Activated naive CD8-positive, alpha-beta T cell treated with anti-CD3 and anti-CD28 coated beads, Interleukin-2, amount 10 ng/mL, durations not matched to agents 7 days and 5 days (primary cell): ENCODE measurements at regions not wholly inside any gene's neighbourhood (a gene's known extent, or its start where the extent isn't known, plus 50 kb on each side); places are given as distances from the start of the nearest gene placed in this dataset.

Experiments used
- ATAC-seq: fragments of 150-1000 bp; cut with Tn5 transposase; one replicate; pipeline ENCODE4 v1.10.0; 2021; ENCODE audit warnings: low read depth, moderate library complexity
- POLR2A ChIA-PET: fragments of 350-600 bp; sonication (Branson Sonifier 250); formaldehyde crosslinking; loops from one replicate; lab custom pipeline; 2021; ENCODE audit warnings: antibody characterized with exemption; lab: Charles Lee
- DNase-seq: peaks from one replicate; pipeline ENCODE4 v3.0.0; 2021
- H3K27ac Mint-ChIP-seq: one replicate; pipeline ENCODE4 v1.8.0; 2022; ENCODE audit warnings: mild to moderate bottlenecking, mixed read lengths
- H3K27me3 Mint-ChIP-seq: one replicate; pipeline ENCODE4 v1.8.0; 2022; ENCODE audit warnings: mild to moderate bottlenecking, moderate library complexity, mixed read lengths
- H3K36me3 Mint-ChIP-seq: one replicate; pipeline ENCODE4 v1.8.0; 2021; ENCODE audit warnings: mild to moderate bottlenecking, mixed read lengths
- H3K4me1 Mint-ChIP-seq: one replicate; pipeline ENCODE4 v1.8.0; 2021; ENCODE audit warnings: mixed read lengths
- H3K4me3 Mint-ChIP-seq: one replicate; pipeline ENCODE4 v1.8.0; 2022; ENCODE audit warnings: mild to moderate bottlenecking, moderate library complexity, mixed read lengths
- H3K9me3 Mint-ChIP-seq: one replicate; pipeline ENCODE4 v1.8.0; 2021; ENCODE audit warnings: mixed read lengths

DNA sequence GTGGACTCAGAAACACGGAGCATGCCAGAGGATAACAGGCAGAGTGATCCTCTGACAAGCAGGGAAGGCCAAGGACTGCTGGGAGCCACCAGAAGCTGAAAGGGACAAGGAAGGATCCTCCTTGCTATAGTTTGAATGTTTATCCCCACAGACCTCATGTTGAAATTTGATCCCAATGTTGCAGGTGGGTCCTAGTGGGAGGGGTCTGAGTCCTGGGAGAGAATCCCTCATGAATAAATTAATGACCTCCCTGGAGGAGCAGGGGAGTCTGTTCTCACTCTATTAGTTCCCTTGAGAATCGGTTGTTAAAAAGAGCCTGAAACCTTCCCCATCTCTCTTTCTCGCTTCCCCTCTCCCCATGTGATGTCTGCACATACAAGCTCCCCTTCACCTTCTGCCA lies 124.4 kb downstream of the FBXO15 start:
- Mint-ChIP-seq H3K9me3 (no peaks in the 10 kb centered on the region), H3K4me3 (no peak overlapping the region), H3K27ac (no peak overlapping the region), H3K27me3 (no peaks in the 10 kb centered on the region), H3K36me3 (no peaks in the 10 kb centered on the region), H3K4me1 (peaks cover 1% of the 10 kb centered on the region)
- POLR2A ChIA-PET, result no interaction called here
- DNase-seq, result no peak
- no peak for ATAC-seq

DNA sequence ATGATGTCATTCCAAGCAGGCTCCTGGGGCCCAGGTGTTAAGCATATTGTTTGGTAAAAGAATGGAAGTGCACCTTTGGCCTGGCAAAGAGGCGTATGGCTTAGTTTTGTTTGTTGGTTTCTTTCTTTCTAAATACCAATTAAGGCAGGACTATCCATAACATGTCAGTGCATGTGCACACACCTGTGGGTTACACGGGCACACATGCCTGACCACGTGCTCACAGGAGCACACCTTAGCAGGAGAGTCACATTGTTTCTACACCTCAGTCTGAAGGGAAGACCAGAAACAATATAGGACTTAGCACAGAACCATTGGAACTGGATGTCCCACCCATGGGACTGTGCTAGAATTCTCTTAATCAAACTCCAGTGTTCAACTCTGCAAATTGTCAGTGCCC lies 127.8 kb downstream of the FBXO15 start:
- Mint-ChIP-seq H3K4me3 (no peak overlapping the region), H3K36me3 (peaks cover 2% of the 10 kb centered on the region), H3K27ac (no peak overlapping the region), H3K4me1 (no peaks in the 10 kb centered on the region), H3K27me3 (no peaks in the 10 kb centered on the region), H3K9me3 (peaks cover under 1% of the 10 kb centered on the region)
- DNase-seq (no peak), ATAC-seq (no peak)
- POLR2A ChIA-PET, result no interaction called here

DNA sequence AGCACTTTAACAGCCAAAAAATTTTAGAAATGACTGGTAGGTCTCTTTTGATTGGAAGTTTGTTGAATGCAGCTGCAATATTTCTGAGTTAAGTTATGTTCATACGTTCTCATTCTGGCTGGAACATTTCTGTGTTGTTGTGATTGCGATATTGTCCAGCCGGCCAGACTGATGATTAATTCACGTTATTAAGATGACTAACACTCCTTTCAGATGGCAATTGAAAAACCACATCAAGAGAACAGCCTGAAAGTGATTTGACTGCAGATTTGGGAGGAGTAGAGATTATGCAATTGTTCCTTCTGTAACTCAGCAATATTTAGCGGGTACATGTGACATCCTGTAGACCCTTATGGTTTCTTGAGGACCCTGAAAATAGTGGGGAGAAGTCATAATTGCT lies 133.7 kb downstream of the FBXO15 start:
- POLR2A ChIA-PET, result no interaction called here

DNA sequence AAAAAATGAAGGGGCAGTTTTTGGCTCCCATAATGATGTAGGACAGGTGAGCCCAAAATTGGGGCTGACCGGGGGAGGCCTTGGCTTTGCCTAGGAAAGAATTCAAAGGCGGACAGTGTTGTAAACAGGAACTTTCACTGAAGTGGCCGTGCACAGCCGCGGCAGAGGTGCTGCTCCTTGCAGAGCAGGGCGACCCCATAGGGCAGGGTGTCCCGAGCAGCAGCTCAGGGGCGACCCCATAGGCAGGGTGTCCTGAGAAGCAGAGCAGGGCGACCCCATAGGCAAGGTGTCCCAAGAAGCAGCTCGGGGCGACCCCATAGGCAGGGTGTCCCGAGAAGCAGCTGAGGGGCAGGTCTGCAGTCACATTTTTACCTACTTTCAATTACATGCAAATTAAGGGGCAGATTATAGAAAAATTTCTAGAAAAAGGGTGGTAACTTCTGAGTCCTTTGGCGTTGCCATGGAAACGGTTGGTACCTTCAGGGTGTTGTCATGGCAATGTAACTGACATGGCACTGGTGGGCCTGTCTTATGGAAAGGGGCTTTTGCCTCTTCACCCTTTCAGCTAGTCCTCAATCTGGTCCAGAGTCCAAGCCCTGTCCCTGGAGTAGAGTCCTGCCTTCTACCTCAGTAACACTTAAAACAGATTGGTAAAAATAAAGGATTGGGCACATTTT lies 134.5 kb downstream of the FBXO15 start:
- H3K36me3 Mint-ChIP-seq, result peaks cover 2% of the 10 kb centered on the region
- no peak overlapping the region for H3K4me3 Mint-ChIP-seq
- POLR2A ChIA-PET, result no interaction called here
- peaks cover 3% of the 10 kb centered on the region for H3K9me3 Mint-ChIP-seq
- peaks cover 3% of the 10 kb centered on the region for H3K27me3 Mint-ChIP-seq
- DNase-seq (no peak), ATAC-seq (no peak)
- no peaks in the 10 kb centered on the region for H3K4me1 Mint-ChIP-seq
- H3K27ac Mint-ChIP-seq, result no peak overlapping the region

More for the DNA sequence above, 133.7 kb downstream of the FBXO15 start:
- Mint-ChIP-seq H3K9me3 (peaks cover 3% of the 10 kb centered on the region), H3K27ac (no peak overlapping the region), H3K36me3 (peaks cover 2% of the 10 kb centered on the region), H3K27me3 (peaks cover 3% of the 10 kb centered on the region), H3K4me1 (no peaks in the 10 kb centered on the region), H3K4me3 (no peak overlapping the region)
- no peak for DNase-seq
- no peak for ATAC-seq

DNA sequence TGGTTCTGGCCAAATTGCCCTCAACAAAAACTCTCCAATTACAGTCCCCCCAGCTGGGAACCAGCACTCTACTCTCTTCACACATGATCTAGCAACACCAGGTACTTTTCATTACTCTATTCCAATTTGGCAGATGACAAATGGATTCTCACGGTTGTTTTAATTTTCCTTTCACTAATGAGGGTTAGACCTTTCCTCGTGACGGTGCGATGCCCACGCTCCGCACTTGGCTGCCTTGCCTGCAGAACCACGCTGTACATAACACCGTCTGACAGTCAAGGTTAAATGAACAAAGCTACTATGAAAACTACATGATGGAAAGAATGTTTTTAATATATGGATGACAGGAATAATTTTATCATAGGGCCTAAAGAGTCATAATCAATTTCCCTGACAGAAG lies 141.5 kb downstream of the FBXO15 start:
- no peaks in the 10 kb centered on the region for H3K36me3 Mint-ChIP-seq
- peaks cover 3% of the 10 kb centered on the region for H3K9me3 Mint-ChIP-seq
- DNase-seq (no peak), ATAC-seq (no peak)
- no peak overlapping the region for H3K27ac Mint-ChIP-seq
- no peaks in the 10 kb centered on the region for H3K27me3 Mint-ChIP-seq
- POLR2A ChIA-PET, result no interaction called here
- no peaks in the 10 kb centered on the region for H3K4me1 Mint-ChIP-seq
- H3K4me3 Mint-ChIP-seq, result no peak overlapping the region

DNA sequence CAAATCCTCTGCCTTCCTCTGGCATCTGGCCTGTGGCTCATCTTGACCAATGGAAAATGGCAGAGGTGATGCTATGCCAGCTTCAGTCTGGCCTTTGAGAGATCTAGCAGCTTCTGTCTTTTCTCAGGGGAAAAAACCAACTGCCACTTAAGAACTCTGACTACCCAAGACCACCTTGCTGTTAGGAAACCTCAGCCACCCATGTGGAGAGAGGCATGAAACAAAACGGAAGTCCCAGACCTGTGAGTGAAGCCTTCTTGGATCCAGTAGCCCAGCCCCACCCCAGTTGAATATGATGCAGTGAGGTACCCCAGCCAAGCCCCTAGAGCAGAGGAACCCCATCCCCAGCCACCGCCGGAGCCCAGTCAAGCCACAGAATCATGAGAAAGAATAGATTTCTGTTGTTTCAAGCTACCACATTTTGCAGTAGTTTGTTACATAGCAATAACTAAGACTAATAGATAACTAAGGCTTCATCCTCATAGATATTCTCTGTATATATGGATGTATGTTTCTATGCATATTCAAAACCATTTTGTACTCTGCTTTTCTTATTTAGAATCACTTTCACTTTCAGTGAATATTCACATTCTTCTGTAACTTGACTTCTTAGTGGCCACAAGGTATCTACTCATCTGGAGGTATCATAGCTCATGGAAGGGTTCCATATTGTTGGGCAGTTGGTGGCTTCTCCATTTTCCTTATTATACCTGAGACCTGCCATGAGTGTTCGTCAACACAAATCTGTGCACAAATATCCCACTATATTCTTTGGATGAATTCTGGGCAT lies 142.1 kb downstream of the FBXO15 start:
- Mint-ChIP-seq H3K27ac (no peak overlapping the region), H3K36me3 (no peaks in the 10 kb centered on the region), H3K9me3 (peaks cover 3% of the 10 kb centered on the region), H3K4me3 (no peak overlapping the region), H3K4me1 (no peaks in the 10 kb centered on the region), H3K27me3 (no peaks in the 10 kb centered on the region)
- DNase-seq (no peak), ATAC-seq (no peak)
- POLR2A ChIA-PET, result no interaction called here

DNA sequence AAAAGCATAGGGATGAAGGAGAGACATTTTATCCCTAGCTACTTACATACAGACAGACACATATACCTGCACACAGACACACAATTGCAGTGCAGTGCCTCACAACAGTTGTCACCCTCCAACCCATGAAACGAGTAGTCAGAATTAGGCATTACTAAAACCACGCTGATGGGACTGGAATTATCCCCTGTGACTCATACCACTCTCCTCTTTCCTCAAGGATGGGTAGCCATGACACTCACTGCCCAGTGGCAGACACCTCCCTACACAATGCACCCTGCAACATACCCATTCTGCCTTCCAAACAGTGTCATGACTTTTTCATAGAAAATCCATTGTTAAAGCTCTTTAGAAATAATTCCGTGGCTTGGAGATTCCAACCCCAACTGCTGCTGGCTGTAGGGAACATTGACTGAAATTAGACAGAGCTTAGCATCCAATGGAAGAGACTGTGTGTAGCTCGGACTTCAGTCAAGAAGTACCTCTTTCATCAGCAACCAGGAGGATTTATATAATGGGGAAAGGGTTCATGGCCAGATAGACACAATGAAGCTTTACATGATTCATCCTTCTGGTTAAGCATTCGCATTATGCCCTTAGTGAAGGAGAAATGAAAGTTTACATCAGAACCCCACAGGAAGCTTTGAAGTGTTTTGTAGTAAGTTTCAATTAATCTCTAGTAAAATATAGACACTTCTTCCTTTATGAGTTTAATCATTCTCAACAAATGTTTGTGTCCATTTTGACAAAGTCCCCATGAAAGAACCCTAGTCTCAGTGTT lies 155.2 kb downstream of the FBXO15 start:
- peaks cover 2% of the 10 kb centered on the region for H3K4me1 Mint-ChIP-seq
- H3K27ac Mint-ChIP-seq, result no peak overlapping the region
- peaks cover 8% of the 10 kb centered on the region for H3K9me3 Mint-ChIP-seq
- POLR2A ChIA-PET, result no interaction called here
- H3K36me3 Mint-ChIP-seq, result no peaks in the 10 kb centered on the region
- H3K27me3 Mint-ChIP-seq, result peaks cover 7% of the 10 kb centered on the region
- no peak overlapping the region for H3K4me3 Mint-ChIP-seq
- DNase-seq (no peak), ATAC-seq (no peak)

DNA sequence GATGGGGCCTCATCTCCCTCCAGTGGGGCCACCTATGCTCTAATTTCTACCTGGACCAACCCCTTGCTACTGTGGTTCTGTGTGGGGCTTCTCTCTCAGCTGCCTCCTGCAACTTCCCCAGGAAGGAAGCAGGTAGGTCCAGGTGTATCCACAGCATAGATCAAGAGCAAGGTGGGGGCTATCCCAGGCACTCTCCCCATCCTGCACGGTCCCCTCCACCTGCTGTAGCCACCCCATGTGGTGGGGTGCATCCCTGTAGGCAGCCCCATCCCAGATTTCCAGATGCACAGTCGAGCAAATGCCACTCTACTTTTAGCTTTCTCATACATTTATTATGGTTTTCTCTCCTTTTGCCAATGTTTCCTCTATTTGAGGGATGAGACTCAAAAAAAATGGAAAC lies 156.1 kb downstream of the FBXO15 start:
- H3K36me3 Mint-ChIP-seq, result no peaks in the 10 kb centered on the region
- DNase-seq (no peak), ATAC-seq (no peak)
- H3K9me3 Mint-ChIP-seq, result peaks cover 5% of the 10 kb centered on the region
- no peak overlapping the region for H3K4me3 Mint-ChIP-seq
- no peak overlapping the region for H3K27ac Mint-ChIP-seq
- H3K27me3 Mint-ChIP-seq, result peaks cover 5% of the 10 kb centered on the region
- peaks cover 2% of the 10 kb centered on the region for H3K4me1 Mint-ChIP-seq
- POLR2A ChIA-PET, result no interaction called here

DNA sequence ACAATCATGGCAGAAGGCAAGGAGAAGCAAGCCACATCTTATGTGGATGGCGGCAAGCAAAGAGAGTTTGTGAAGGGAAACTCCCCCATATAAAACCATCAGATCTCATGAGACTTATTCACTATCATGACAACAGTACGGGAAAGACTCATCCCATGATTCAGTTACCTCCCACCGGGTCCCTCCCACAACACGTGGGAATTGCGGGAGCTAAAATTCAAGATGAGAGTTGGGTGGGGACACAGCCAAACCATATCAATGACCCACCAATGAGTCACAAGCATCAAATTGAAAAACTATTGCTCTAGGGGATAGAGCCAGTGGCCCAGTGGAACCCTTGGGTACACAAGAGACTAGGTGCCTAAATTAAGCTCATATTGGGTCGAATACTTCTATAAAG lies 157.4 kb downstream of the FBXO15 start:
- DNase-seq, result no peak
- POLR2A ChIA-PET, result no interaction called here
- ATAC-seq, result no peak
- Mint-ChIP-seq H3K36me3 (no peaks in the 10 kb centered on the region), H3K27ac (no peak overlapping the region), H3K9me3 (peaks cover 5% of the 10 kb centered on the region), H3K4me3 (no peak overlapping the region), H3K4me1 (peaks cover 2% of the 10 kb centered on the region), H3K27me3 (peaks cover 5% of the 10 kb centered on the region)

DNA sequence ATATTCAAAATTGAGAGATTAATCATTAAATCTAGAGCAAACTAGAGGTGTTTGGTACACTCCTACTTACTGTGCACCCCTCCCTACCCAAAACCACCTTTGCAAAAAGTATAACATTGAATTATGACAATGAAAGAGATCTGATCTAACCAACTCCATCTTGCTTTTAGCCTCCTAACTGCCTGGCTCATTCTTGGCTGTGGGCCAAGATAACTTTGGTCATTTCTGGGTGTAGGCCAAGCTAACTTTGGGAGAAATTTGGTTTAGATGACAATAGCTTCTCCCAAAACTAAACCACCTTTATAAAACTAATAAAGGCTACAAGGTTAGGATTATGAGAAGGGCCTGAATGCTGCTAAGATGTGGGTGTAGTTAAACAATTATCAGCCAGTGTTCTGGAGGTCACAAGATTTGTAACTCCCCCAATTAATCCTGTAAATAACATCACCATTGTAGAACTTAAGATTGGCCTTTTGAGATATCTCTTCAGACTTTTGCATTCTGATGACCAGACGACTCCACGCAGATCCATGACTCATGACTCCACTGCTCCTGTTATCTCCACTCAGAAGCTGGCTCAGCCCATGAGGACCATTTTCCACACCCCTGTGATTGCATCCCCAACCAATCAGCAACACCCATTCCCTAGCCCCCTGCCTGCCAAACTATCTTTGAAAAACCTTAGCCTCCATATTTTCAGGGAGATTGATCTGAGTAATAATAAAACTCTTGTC lies 160.2 kb downstream of the FBXO15 start:
- DNase-seq, result no peak
- POLR2A ChIA-PET, result no interaction called here
- Mint-ChIP-seq H3K9me3 (peaks cover 3% of the 10 kb centered on the region), H3K4me1 (peaks cover 1% of the 10 kb centered on the region), H3K27me3 (peaks cover 2% of the 10 kb centered on the region), H3K4me3 (no peak overlapping the region), H3K36me3 (no peaks in the 10 kb centered on the region), H3K27ac (no peak overlapping the region)
- no peak for ATAC-seq

DNA sequence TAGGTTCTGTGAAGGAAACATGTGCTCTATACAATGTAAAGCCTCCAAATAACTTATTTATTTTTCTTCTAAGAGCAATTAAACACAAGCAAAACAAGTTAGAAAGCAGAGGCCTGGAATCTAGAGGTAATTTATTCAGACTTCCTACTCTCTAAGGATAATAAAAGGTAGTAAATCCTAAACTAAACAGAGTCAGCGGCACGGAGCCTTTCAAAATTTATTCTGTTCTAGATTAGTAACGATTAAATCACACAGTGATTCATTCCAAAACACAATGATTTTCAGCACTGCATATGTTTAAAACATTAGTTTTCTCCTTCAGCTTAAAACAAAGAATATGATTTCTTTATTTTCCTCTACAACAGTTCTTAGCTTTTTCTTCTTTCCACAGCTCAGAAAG lies 160.9 kb downstream of the FBXO15 start:
- H3K4me3 Mint-ChIP-seq, result no peak overlapping the region
- H3K27me3 Mint-ChIP-seq, result peaks cover 2% of the 10 kb centered on the region
- ATAC-seq (no peak), DNase-seq (no peak)
- POLR2A ChIA-PET, result no interaction called here
- H3K27ac Mint-ChIP-seq, result no peak overlapping the region
- H3K4me1 Mint-ChIP-seq, result no peaks in the 10 kb centered on the region
- H3K36me3 Mint-ChIP-seq, result no peaks in the 10 kb centered on the region
- peaks cover 3% of the 10 kb centered on the region for H3K9me3 Mint-ChIP-seq

DNA sequence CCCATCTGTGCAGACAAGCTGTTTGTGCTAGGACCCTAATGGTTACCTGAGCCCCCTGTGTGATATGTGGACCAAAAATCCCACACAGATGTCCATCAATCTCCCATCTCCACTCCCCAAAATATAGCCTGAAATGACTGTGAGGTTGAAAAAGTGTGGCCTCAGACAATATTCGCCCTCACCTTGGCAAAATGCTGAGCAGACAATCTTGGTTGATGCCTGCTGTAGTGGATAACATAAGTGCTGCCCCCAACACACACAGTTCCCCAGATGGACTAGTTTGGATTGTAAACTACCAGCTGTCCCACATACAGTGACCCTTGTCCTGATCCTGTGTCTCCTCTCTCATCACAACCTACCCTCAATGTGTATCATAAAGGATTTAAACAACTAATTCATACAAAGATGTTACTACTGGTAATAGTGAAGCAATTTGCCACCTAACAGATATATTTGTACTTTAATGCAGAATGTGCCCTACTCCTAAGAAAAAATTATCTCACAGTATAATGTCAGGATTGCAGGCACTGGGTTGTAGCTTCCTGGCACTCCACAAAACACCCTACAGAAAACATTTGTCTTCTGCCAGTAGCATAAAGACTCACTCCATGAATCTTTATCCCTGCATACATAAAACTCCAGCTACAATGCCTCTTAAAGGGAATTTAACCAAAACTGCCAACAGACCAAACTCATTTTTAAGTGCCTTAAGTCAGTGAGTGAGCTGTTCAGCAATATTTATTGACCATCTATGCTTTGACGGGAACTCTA lies 161.6 kb downstream of the FBXO15 start:
- Mint-ChIP-seq H3K4me1 (no peaks in the 10 kb centered on the region), H3K36me3 (no peaks in the 10 kb centered on the region), H3K4me3 (no peak overlapping the region), H3K27me3 (peaks cover 2% of the 10 kb centered on the region), H3K27ac (no peak overlapping the region), H3K9me3 (peaks cover 3% of the 10 kb centered on the region)
- DNase-seq, result no peak
- POLR2A ChIA-PET, result no interaction called here
- no peak for ATAC-seq

DNA sequence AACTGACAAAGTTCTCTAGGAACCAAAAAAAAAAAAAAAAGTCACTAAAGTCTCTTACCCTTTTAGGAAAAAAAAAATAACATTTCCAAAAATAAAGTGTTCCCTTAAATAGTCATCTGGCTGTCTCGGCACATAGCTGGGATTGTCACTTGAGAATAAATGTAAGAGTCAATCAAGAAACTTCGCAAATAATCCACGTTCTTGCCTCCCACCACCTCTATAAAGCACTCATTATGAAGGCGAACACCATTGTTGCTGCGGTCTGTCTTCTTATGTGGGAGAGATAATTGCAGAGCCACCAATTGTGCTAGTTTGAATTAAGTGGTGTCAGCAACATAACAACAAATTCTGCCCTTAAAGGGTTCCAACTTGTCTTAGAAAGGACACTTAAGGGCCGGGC lies 163.7 kb downstream of the FBXO15 start:
- DNase-seq (no peak), ATAC-seq (no peak)
- Mint-ChIP-seq H3K4me3 (no peak overlapping the region), H3K36me3 (no peaks in the 10 kb centered on the region), H3K27me3 (peaks cover 2% of the 10 kb centered on the region), H3K27ac (no peak overlapping the region), H3K9me3 (peaks cover 3% of the 10 kb centered on the region), H3K4me1 (no peaks in the 10 kb centered on the region)
- POLR2A ChIA-PET, result no interaction called here
